ENCODE measurements at regions not wholly inside any gene's neighbourhood (a gene's known extent, or its start where the extent isn't known, plus 50 kb on each side); places are given as distances from the start of the nearest gene placed in this dataset.

DNA sequence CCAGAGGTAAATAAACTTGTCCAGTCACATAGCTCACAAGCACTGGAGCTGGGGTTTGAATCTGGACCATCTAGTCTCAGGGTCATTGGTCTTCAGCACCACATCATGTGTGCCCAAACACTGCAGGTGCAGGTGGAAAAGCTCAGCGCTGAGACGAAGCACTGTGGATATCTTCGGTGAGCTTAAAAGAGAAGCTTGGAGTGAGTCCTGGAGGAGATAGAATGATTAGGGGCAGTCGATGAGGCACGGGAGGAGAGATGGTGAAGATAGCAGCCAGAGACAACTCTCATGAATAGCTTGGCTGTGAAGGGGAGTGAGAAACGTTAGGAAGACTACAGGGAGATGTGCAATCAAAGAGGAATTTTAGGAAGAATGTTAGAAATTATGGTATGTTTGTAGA lies 389.3 kb downstream of the FGF9 start:
- no peaks in the 10 kb centered on the region for H3K36me3 ChIP-seq (ENCODE audit: control insufficient read depth, insufficient read depth, low read length)
- no peak for DNase-seq (ENCODE audit: extremely low read depth in 1 of 4, low spot score in 3 of 4)
- H3K79me2 ChIP-seq (ENCODE audit: control insufficient read depth, insufficient read depth, low read length), result no peaks in the 10 kb centered on the region
- H2AFZ ChIP-seq (ENCODE audit: low read depth, low read length), result no peak overlapping the region
- no TSS peak for BruUV-seq (replicated peaks)
- H3K4me1 ChIP-seq (replicated peaks in 1 of 2; ENCODE audit: control insufficient read depth in 2 of 2, insufficient read depth in 2 of 2, low read length in 2 of 2), result no peaks in the 10 kb centered on the region
- no peak for ATAC-seq
- H3K9me1 ChIP-seq (ENCODE audit: control insufficient read depth, insufficient read depth, low read length), result no peaks in the 10 kb centered on the region
- H3K4me3 ChIP-seq, result no peak overlapping the region
- no peak overlapping the region for H3K9ac ChIP-seq (ENCODE audit: insufficient read depth in 1 of 2, low read depth in 2 of 2, low read length in 2 of 2)
- ChIA-PET CTCF (ENCODE audit: low intra/inter-chr PET ratio) (no interaction called here), POLR2A (interaction anchor here (1.0 kb wide), 1 partner anchor 8 kb away, joined by 3 read pairs; no protein-coding TSS in a partner anchor)
- in situ Hi-C loops (cut with MboI), result no loop called here
- WGBS (ENCODE audit: insufficient coverage, low coverage, missing lambda C conversion rate), result 0% methylated on average over 5 of the region's 6 CpGs
- H3K27me3 ChIP-seq (ENCODE audit: control insufficient read depth in 2 of 2, insufficient read depth in 2 of 2, low read length in 2 of 2), result peaks cover 0 to 9% of the 10 kb centered on the region in 2 experiments; a peak in 1 of 5 replicates
- no peaks in the 10 kb centered on the region for H4K20me1 ChIP-seq (replicated peaks; ENCODE audit: control insufficient read depth, insufficient read depth, low read length)
- intact Hi-C loops (cut with micrococcal nuclease), result no loop called here
- H3K27ac ChIP-seq (ENCODE audit: extremely low read depth, low read depth, low read length), result no peak overlapping the region
- H3K4me2 ChIP-seq (ENCODE audit: insufficient read depth, low read length), result no peak overlapping the region
- no peak for TF ChIP-seq MLX (CRISPR knock-in tag; conservative IDR thresholded peaks at IDR 0.05)
- TF ChIP-seq XRCC3 (IDR thresholded peaks at IDR 0.05), result no peak
- TF ChIP-seq NFE2L1 (tag; IDR thresholded peaks at IDR 0.05; ENCODE audit: borderline replicate concordance, low read depth), result no peak
- no peak for TF ChIP-seq KAT8 (IDR thresholded peaks at IDR 0.05; ENCODE audit: low read depth)
- TF ChIP-seq RAD51 (IDR thresholded peaks at IDR 0.05; ENCODE audit: borderline replicate concordance, low read depth), result no peak
- TF ChIP-seq ZZZ3 (IDR thresholded peaks at IDR 0.05), result no peak
- TF ChIP-seq, protein P1, sequence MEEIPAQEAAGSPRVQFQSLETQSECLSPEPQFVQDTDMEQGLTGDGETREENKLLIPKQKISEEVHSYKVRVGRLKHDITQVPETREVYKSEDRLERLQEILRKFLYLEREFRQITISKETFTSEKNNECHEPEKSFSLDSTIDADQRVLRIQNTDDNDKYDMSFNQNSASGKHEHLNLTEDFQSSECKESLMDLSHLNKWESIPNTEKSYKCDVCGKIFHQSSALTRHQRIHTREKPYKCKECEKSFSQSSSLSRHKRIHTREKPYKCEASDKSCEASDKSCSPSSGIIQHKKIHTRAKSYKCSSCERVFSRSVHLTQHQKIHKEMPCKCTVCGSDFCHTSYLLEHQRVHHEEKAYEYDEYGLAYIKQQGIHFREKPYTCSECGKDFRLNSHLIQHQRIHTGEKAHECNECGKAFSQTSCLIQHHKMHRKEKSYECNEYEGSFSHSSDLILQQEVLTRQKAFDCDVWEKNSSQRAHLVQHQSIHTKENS (CRISPR knock-in tag; IDR thresholded peaks at IDR 0.05), result no peak
- TF ChIP-seq, protein P2, sequence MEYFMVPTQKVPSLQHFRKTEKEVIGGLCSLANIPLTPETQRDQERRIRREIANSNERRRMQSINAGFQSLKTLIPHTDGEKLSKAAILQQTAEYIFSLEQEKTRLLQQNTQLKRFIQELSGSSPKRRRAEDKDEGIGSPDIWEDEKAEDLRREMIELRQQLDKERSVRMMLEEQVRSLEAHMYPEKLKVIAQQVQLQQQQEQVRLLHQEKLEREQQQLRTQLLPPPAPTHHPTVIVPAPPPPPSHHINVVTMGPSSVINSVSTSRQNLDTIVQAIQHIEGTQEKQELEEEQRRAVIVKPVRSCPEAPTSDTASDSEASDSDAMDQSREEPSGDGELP (CRISPR knock-in tag; IDR thresholded peaks at IDR 0.05; ENCODE audit: borderline replicate concordance), result no peak
- no peak for TF ChIP-seq HMGXB4 (CRISPR knock-in tag; IDR thresholded peaks at IDR 0.05)
- TF ChIP-seq ZNF583 (CRISPR knock-in tag; IDR thresholded peaks at IDR 0.05), result no peak
- TF ChIP-seq, protein P3, sequence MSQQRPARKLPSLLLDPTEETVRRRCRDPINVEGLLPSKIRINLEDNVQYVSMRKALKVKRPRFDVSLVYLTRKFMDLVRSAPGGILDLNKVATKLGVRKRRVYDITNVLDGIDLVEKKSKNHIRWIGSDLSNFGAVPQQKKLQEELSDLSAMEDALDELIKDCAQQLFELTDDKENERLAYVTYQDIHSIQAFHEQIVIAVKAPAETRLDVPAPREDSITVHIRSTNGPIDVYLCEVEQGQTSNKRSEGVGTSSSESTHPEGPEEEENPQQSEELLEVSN (IDR thresholded peaks at IDR 0.05; ENCODE audit: borderline replicate concordance in 1 of 2, extremely low read depth in 1 of 2, insufficient read depth in 1 of 2, insufficient read length in 1 of 2, low read depth in 1 of 2, low read length in 1 of 2, poor library complexity in 1 of 2, severe bottlenecking in 1 of 2), result no peak
- TF ChIP-seq ESRRB (CRISPR knock-in tag; IDR thresholded peaks at IDR 0.05; ENCODE audit: borderline replicate concordance), result no peak
- TF ChIP-seq CXXC5 (CRISPR knock-in tag; IDR thresholded peaks at IDR 0.05), result no peak
- no peak for TF ChIP-seq TAF1 (IDR thresholded peaks at IDR 0.05; ENCODE audit: control insufficient read depth, extremely low read depth, insufficient read depth, low read length, severe bottlenecking)
- FAIRE-seq, result no peak
- no peaks in the 10 kb centered on the region for H3K9me3 ChIP-seq (replicated peaks; ENCODE audit: control insufficient read depth, insufficient read depth, low read depth, low read length)
